Eye (tissue), 1 donor: ENCODE measurements at regions not wholly inside any gene's neighbourhood (a gene's known extent, or its start where the extent isn't known, plus 50 kb on each side); places are given as distances from the start of the nearest gene placed in this dataset.
A peak's percentile ranks its signal among the peaks of the same experiment; 100 is the strongest.
"Not testable (repeated sequence)": the region's sequence is repeated elsewhere in the genome, so short reads cannot be mapped to it uniquely, and the experiment has no call there.

ENCODE experiments used
- DNase-seq: peaks from one replicate; pipeline ENCODE4 v3.0.0-alpha.2; 2015

DNA sequence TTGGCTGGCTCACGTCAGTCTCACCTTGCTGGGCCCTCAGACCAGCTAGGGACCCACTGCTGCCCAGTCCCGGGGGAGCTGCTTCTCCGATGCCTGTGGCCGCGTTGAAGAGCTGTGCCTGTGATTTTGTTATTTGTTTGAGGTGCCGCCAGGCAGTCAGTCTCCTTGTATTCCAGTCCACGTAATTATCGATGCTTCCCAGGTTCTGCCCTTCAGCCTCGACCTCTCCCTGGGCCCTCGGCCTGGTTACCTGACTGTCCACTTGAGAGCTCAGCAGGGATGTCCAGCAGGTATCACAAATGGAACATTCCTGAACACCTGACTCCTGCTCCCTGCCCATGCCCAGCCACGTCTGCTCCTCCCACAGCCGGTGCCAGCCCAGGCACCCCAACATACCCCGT is 195.9 kb upstream of the HS6ST1 start:
- DNase-seq = no peak

DNA sequence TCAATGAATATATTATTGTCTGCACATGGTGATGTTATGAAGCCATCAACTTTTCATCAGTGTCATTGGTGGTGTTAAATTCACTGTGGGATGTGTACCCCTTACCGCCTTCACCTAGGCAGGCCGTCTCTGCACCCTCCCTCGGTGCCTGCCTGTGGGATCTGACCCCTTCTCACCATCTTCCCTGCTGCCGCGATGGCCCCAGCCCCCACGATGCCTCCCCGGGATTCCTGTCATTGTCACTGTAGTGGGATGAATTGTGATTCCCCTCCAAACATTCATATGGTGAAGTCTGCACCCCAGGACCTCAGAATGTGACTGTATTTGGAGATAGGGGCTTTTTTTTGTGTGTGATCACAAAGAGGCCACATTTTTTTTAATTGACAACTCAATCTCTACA is 198.3 kb upstream of the HS6ST1 start:
- no peak for DNase-seq

DNA sequence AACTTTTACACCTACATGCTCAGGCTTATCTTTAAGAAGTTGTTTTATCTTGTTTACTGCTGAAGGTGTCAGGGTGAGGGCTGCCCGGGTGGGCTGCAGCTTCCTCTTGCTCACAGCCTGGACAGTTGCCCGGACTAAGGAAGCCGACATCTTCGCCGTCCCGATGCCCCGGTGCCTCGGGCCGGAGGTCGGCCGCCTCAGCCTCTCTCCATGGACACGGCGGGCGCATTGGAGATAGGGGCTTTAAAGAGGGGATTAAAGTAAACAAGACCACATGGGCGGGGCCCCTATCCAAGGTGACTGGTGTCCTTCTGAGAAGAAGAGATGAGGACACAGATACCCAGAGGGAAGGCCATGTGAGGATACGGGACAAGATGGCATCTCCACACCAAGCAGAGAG is 200.4 kb upstream of the HS6ST1 start:
- not testable (repeated sequence) for DNase-seq

DNA sequence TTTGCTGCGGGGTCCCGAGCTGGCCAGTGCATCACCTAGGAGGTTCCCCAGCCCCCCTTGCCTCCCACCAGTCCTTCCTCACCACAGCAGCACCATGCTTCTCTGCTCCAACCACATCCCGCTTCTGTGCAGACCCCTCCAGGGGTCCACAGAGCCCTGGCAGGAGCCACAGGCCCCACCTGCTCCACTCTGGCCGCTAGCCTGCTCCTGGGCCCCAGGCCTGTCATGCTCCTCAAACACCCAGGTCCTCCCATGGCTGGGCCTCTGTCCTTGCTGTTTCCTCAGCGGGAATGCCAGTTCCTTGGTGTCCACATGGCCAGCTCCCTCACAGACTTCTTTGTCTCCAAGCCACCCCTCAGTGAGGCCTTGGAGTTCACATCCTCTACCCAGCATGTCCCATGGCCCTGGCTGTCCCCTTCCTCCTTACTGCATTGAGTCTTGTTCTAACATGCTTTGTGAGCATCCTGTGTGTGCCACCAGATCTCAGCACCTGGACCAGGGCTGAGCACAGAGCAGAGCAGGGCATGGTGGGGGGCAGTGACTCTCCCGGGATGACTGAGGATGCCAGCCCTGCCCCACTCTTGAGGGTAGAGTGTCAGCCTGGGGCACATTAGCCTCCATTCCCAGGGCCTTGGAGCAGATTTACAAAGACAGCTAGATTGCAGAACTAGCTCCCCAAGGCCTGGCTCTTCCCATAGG is 201.0 kb upstream of the HS6ST1 start:
- no peak for DNase-seq

DNA sequence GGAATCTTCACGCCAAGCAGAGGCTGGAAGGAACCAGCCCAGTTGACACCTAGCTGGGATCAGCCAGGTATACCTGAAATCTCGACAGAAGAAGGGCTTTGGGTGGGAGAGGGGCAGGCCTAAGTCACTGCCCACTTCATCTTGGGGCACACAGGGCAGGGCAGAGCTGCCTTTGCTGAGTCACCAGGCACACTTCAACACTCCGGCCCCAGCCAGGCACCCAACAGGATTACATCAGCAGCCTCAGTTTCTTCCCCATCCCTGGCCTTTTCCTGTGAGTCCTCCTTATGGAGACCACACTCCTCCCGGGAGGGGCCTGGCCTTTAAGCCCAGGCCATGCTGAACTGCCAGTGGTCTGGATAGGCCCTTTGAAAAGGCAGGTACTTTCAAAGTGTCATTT is 201.7 kb upstream of the HS6ST1 start:
- no peak for DNase-seq

DNA sequence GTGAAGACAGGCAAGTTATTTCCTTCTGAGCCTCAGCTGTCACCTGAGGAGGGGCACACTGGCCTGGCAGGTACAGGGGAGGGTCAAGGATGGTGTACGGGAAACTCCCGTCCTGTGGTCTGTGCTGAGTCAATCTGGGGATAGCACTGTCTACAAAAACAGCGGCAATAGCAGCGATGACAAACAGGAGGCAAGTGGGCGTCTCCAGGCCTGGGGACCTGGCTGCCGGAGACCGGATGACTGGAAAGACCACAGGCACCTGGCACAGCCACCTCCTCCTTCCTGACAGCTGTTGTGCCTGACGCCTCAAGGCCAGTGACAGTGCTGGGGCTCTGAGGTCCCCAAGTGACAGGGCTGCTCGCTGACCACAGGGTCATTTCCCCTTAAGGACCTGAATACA is 202.1 kb upstream of the HS6ST1 start:
- DNase-seq = no peak

DNA sequence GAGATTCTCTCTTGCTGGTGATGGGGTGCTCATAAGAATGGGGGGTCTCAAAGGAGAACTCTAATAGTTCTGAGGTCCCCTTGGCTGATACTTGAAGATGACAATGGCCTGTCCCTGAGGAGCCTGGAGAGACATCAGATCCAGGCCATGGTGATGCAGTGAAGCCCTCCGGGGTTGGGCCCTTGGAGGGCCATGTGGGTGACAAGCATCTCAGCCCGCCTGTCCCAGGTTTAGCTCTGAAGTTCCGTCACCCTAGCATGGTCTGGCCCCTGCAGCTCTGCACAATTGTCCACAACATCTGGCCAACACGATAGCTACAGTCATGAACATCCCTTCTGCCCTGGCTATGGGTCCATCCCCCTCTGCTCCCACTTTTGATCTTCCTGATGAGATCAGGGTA is 202.8 kb upstream of the HS6ST1 start:
- DNase-seq = no peak

DNA sequence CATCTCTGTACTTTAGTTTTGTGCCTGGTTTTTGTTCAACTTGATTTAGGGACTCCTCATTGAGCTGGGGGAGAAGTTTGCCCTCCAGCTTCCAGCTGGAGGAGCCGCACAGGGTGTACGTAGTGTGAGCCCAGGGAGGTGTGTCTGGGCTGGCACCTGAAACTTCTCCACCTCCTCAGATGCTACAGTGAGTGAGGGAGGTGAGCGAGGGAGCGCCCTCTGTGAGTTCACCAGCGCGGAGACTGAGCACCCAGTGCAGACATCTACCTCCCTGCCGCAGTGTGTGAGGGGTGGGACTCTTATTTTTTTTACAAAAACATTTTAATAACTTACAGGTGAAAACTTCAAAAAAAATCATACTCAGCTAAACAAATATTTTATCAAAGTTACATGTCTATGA is 204.2 kb upstream of the HS6ST1 start:
- DNase-seq = no peak

DNA sequence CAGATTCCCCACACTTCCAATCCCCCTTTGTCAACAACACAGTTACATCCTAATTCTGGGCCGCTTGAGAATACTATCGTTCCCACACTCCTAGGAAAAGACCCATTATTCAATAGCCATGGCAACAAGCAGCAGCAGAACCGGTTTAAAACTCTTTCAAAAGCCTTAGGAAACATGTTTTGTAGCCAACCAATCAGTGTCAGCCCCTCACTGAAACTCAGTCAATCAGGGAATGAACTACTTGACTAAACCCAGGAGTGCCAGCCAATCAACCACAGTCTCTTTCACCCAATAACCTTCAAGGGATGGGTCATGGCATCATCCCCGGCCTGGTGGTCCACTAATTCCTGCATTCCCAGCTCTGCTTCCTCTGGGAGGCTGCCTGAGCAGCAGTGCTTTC is 204.8 kb upstream of the HS6ST1 start:
- no peak for DNase-seq

DNA sequence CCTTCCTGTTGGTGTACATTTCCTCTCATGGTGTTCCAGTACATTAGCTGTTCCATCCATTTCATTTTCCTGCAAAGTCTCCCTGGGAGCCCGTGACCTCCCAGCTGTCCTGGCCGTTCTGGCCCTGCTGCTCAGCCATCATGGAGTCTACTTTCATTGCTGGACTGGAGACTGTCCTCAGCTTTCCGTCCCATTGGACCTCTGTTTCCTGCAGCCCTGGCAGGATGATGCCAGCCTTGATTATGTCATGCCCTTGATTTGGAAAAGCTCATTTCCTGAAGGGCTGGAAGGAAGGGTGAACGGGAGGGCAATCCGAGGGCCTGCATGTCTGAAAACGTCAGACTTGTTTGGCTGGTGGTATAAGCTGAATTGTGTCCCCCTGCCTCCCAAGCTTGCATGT is 205.5 kb upstream of the HS6ST1 start:
- no peak for DNase-seq

DNA sequence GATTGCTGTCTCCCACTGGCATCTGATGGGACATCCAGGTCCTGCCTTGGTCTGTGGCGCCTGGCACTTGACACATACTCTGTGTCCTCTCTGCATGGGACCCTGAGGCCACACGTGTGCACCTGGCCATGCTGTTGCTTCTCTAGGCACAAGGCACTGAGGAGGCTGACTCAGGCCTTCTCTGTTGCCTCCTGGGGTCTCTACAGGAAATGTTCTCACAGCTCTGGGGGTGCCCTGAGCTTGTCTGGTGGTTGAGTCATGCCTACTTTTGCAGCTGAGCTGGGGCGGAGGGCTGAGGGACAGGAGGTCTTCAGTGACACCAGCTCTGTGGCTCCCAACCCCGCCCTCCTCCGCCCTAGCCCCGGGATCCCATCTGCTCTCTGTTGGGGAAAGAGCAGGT is 207.0 kb upstream of the HS6ST1 start:
- no peak for DNase-seq

DNA sequence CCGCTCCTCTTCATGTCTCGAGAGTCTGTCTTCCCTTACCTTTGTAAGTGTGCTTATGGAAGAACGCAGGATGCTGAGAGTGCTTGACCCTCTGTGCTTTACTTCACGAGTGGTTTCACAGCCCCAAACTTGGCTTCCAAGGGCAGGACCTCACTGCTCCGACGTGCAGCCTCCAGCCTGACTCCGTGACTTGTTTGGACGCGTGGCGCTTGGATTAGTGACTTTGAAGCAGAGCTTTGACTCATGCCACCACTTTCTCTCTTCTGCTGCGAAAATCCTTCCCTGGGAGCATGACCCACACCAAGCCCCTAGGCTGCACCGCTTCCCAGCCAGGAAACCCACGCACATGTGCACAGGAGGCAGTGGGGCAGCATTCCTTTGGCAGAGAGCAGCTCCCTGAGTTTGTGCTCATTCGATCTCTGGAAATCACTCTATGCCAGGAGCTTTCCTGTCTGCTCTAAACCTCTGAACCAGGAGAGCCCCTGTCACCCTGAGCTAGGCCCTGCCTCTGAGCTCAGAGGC is 207.8 kb upstream of the HS6ST1 start:
- no peak for DNase-seq

DNA sequence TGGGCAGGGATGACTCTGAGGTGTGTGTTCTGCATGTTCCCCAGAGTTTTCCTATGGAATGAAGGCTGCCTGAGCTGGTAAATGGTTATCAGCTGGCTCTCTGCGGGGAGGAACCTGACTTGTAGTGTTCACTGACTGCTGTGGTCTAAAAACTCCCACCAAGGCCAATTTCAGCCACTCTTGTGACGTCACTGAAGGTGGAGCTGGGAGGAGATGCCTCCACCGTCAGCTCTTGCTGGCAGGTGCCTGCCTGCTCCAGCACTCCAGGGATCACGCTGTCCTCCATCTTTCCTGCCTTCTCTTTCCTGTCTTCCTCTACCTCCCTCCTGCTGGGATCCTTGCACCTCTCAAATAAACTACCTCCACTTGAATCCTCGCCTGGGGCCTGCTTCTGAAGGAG is 209.5 kb upstream of the HS6ST1 start:
- DNase-seq = no peak

DNA sequence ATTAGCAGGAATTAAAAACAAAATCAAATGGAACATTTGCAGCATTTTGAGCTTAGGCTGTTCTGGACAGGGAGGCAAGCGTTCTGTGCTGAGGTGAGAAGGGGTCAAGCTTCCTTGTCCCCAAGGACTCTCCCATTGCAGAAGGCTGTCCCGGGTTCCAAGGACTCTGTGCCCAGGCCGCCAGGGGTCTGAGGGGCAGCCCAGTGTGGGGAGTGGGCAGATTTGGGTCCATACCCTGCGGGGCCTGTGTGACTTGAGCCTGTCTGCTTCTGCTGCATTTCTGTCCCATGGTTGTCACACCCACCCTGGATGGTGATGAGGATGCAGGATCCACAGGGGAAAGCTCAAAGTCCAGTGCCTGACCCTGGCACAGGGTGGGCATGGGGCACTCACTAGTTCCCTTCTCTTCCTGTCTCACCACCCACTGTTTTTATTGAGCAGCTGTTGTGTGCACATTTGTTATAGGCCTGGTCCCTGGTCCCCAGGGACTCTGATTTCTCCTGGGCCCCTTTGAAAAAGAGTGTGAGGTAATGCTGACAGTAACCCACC is 211.4 kb upstream of the HS6ST1 start:
- DNase-seq = no peak

DNA sequence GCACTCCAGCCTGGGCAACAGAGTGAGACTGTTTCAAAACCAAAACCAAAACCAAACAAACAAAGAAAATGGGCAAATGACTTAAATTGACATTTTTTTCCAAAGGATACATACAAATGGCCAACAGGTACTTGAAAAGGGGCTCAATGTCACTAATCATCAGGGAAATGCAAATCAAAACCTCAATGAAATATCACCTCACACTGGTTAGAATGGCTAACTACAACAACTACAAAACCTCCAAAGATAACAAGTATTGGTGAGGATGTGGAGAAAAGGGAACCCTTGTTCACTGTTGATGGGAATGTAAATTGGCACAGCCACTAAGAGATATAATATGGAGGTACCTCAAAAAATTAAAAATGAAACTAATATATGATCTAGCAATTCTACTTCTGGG is 213.2 kb upstream of the HS6ST1 start:
- no peak for DNase-seq

DNA sequence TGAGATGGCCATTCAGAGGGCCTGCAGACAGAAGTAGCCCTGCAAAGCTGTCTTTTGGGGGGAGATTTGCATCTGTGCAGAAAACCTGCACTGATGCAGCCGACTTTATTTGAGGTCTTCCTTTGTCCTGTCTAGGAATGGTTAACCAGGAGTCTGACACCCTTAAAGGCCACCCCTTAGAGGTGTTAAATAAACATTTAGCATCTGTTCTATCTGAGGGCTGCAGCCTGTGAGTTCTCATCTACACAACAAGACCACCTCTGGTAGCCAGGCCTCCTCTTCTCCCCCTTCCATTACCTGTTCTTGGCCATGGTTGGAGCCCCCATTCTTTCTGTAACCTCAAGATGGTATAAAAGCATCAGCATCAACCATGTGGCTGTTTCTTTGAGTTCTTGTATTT is 214.4 kb upstream of the HS6ST1 start:
- DNase-seq = no peak

DNA sequence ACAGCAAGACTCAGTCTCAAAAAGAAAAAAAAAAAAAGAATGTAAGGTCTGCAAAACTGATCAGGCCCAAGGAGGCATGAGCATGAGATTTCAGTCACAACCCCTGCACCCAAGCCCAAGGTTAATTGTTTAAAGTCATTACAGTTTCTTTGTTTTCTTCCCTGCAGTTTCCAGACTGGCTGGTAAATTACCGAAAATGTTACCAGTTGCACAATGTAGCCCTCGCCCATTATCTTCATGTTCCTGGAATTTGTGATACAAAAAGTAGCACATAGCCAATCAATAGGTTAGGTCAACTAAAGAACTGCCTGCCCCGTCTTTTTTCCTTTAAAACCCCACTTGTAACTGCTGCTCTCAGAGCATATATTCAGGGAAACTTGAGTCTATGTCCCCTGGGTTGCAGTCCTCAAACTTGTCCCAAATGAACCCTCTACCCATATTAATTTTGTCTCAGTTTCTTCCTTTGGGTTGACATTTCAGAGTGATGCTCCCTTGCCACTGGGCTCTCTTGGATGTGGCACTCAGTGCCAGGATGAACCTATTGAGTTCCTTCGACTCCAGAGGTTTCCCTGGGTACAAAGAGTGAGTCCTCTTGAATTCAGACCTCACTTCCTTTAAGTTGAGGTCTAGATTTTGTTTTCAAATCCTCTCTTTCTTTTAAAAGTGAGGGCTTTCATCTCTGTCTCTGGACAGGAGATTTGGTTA is 216.2 kb upstream of the HS6ST1 start:
- no peak for DNase-seq

DNA sequence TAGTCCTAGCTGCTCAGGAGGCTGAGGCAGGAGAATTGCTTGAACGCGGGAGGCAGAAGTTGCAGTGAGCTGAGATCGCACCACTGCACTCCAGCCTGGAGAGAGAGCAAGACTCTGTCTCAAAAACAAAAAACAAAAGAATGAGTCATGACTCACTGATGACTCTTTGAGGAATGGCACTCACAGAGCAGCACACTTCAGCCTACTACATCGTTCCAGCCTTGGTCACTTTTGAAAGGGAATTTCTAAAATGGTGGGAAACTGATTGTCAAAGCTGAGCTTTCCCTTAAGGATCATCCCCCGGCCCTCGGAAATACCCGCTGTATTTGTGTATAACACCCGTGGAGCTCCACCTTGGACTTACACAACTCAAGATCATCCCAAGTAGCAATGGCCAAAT is 217.3 kb upstream of the HS6ST1 start:
- DNase-seq = no peak

DNA sequence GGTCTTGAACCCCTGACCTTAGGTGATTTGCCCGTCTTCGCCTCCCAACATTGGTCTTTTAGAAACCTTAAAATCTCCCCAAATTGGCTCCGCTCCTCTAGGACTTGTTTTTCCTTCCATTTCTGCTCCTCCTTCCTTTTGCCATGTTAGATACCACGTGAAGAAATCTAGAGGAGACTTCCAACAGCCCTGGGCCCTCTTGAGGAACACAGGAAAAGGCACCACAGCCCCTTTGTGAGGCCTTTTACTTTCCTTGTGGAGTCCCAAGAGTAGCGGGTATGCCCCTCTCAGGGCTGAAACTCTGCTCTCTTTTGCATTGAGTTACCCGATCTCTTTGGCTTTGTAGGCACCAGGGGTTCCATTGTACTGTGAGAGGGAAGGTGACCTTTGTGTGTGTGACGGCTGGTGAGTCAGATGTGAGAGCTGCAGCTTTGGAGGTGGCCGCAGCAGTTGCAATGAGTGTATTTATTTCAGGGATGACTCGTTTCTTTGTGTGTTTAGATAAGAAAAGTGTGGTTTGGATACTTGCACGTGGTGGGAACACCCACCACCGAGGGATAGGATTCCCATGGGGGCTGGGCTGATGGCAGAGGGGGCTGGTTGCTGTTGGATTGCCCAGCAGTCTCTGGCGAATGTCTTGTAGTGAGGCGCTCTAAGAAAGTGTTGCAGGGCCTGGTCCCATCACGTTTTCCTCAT is 218.4 kb upstream of the HS6ST1 start:
- DNase-seq = peak; percentile 59

DNA sequence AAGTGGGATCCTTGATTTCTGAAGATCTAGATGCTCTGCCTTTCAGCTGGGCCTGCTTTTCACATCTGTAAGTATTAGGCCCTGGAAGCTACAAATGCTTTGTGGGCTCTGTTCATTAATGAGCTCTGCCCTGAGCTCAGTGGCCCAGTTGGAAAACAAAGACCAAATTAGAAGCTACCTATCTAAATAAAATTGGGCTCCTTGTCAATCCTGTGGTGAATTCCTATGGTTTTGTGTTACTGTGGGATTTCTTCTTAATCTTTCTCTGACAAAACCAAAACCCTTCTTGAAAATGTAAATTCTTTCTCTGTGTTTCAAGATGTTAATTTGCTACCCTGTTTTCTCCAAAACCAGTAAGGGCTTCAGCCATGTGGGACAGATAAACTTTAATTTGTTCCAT is 219.0 kb upstream of the HS6ST1 start:
- no peak for DNase-seq

DNA sequence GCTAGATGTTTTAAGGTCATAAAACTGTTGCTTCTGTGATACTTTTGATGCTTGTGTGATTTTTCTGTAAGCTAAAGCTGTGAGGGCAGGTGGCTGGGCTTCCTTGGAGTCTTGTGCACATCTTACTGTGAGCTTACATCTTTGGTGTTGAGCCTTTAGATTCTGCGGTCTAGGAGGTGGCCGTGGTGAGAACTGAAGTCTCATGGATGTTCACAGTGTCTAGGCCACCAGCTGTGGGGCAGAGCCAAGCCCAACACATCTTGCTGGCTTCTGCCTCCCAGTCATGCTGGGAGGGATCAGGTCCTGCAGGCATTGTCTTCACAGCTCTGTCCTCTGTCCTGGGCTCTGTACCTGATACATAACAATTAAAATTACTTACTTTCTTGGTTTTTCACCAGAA is 219.7 kb upstream of the HS6ST1 start:
- no peak for DNase-seq

DNA sequence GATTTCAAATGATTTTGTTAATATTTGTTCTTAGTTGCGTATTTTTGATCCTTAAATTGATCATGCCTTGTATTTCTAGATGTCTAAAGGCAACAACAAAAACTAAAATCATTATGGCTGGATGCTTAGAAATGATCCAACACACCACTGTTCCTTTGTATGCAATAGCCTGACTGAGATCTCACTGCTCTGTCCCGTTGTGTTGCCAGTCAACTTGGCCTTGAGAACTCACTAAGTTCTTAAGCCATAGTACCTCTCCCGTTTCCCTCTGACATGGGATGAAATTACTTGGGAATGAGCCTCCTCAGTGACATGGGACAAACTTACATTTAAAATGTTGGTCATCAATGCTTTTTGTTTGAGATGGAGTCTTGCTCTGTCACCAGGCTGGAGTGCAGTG is 222.0 kb upstream of the HS6ST1 start:
- DNase-seq = no peak

DNA sequence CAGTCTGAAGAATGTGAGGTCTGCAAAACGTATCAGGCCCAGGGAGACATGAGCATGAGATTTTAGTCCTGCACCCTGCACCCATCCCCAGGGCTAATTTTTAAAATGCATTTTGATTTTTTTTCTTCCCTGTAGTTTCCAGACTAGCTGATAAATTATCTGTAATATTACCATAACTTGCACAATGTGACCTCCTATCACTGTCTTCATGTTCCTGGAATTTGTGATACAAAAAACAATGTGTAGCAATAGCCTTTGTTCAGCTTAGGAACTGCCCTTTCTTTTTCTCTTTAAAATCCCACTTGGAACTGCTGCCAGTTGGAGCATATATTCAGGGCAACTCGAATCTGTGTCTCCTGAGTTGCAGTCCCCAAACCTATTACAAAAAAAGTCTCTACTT is 222.8 kb upstream of the HS6ST1 start:
- no peak for DNase-seq

DNA sequence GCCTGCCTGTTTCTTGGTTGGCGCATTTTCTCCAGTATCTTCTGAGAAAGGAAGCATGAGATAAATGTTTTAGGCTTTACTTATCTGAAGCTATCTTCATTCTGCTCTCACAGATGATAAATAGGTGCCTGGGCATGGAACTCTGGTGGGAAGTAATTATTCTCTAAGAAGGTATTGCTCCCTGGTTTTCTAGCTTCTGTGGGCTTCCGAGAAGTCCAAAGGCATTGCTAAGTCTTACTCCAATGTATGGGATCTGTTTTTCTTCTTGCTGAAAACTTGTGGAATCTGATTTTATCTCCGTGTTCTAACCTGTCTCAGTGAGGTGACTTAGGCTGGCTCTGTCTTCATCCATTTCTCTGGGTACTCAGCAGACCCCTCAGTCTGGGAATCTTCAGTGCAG is 224.4 kb upstream of the HS6ST1 start:
- no peak for DNase-seq
